NCI-H524 treated with DMSO at 0.1 percent for 48 hours (cell line): ENCODE measurements at regions not wholly inside any gene's neighbourhood (a gene's known extent, or its start where the extent isn't known, plus 50 kb on each side); places are given as distances from the start of the nearest gene placed in this dataset.

Source experiments
- DNase-seq: peaks from one replicate; lab custom pipeline; 2025; lab: John Stamatoyannopoulos, UW

GRCh38 chr20:51266353-51266752 is 243.4 kb upstream of the KCNG1 start:
- DNase-seq: no peak

- DNase-seq: no peak
Measured at GRCh38 chr20:51265361-51265760, 242.5 kb upstream of the KCNG1 start.

DNA sequence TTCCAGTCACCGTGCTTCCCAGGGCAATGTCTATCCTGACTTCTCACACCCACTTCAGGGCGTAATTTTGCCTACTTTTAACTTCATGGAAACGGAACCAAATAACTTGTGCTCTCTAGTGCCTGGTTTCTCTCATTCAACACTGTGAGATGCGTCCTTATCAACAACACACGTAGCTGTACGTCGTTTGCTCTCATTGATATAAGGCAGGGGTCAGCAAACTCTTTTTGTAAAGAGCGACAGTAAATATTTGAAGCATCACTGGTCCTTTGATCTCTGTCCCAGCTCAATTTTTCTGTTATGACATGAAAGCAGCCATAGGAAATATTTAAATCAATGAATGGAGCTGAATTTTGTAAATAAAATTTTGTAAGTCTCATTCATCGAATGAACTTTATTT is 239.3 kb upstream of the KCNG1 start:
- no peak for DNase-seq

- no peak for DNase-seq
Measured at GRCh38 chr20:51259455-51259854, 236.5 kb upstream of the KCNG1 start.

- DNase-seq: no peak
Measured at GRCh38 chr20:51258582-51259165, 235.8 kb upstream of the KCNG1 start.

- DNase-seq: no peak
Measured at GRCh38 chr20:51255417-51255816, 232.5 kb upstream of the KCNG1 start.

DNA sequence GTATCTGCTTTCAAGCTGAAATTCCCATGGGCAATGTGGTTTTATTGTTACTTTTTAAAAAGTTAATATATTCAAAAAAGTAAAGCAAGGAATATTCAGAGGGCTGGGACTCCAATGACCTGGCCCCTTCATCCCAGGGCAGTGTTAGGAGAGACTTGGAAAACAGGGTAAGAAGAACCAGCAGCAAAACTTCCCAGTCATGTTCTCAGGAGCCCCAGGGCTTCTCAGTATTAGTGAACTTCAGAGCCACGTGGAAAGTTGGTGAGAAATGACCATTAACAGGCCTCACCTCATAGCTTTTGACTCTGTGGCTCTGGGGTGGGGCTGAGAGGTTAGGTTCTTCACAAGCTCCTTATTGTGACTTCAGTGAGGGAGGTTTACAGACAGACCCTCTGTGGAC is 230.4 kb upstream of the KCNG1 start:
- no peak for DNase-seq

DNA sequence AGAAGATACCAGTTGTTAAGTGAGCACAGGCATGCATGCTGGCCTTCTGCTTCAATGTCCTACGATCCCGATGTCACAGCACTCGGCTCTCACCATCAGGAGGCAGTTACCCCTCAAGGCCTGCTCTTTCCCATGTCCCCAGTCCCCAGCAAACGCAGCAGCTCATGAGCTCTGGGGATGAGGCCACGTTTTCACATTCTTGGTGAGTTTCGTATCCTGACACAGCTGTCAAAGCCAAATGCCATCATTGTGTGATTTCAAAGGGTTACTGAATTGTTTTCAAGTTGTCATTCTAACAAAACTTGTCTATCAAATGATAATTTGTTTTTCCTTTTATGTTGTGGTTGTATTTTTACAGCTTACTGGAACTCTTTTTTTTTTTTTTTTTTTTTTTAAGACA is 226.9 kb upstream of the KCNG1 start:
- DNase-seq: no peak

DNA sequence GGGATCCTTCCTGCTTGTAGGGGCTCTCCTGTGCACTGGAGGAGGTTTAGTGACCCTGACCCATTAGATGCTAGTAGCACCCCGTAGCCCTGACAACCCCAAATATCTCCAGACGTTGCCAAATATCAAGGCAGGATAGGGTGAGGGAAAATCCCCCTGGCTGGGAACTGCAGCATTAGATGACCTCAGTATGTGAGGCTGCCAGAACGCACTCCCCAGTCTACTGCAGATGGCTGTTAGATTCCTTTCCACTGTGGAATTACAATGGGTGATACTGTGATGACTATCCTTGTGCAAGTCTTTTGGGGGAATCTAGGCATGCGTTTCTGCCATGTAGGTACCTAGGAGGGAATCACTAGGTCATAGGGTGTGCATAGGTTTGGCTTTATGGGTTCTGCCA is 226.3 kb upstream of the KCNG1 start:
- no peak for DNase-seq

DNA sequence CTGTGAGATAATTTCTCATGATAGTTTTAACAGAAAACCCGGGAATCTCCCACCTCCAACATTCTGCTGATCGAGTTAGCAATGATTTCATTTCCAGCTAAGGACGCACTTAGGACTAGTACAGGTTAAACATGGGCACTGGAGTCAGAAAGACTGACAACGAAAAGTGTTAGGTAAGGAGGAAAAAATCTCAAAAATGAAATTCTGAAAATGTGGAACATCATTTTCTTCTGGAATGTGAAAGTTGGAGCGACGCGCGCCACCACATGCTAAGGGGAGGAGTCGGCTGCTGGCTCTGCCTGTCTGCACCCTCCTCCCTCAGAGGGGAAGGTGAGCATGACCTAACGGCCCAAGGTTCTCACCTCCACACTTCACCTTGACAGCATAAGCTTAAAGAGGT is 221.6 kb upstream of the KCNG1 start:
- no peak for DNase-seq

DNA sequence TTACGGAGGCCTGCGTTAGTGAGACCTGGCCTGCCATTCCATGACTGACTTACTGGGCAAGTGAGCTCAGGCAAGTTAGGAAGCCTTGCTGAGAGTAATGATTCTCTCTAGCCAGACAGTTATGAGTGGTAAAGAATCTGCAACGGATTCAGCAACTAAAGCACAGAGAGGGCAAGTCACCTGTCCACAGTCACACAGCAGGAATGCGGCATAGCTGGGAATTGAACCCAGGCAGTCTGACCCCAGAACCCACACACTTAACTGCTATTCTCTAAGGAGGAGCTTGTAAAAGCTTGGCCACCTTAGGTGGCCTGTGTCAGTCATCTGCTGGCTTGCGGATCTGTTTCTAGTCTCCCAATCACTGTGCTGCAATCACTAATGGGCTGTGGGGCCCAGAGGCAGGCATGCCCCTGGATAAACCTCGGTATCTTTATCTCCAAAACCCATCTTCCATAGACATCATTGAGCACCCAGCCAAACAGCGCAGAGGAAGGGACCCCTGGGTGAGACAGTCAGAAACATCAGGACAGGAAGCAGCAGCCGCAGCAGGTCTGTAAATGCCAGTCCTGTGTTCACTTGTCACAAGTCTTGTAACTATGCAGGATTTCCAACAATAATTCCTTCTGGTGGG is 215.9 kb upstream of the KCNG1 start:
- no peak for DNase-seq

GRCh38 chr20:51237791-51238190 is 214.9 kb upstream of the KCNG1 start:
- DNase-seq: no peak

DNA sequence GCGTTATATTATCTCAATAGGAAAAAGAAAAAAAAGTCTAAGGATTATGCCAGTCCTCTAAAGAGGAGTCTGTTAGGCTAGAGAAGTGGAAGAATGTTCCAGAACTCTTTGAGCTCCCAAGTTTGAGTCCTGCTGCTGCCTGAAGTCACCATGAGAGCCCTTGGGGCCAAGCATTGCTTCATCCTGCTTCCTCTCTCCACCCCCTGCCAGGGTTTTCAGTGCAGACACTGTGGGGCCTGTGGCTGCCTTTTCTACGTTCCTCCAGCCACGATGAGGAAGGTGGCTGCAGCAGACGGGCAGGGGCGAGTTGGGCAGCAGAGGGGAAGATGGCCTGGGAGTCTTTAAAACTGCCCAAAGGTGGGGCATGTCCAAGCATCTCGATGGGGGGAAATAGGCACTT is 214.4 kb upstream of the KCNG1 start:
- no peak for DNase-seq

DNA sequence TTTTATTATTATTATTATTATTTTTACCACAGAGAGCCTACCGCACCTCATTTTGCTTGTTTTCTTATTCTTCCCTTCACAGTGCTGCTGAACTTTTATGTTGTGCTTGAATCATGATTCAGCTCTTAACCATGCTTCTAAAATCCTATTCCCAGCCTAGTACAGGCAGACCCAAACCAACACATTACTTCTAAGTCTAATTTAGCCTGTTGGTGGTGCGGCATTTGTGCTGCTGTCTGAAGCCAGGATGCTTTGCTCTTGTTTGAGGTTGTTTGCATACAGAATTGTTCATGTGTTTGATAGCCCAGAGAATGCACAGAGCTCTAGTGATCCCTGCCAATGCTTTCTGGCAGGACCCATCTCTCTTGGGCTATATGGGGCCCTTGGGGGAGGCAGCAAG is 213.5 kb upstream of the KCNG1 start:
- no peak for DNase-seq

- no peak for DNase-seq
Measured at GRCh38 chr20:51233345-51233744, 210.4 kb upstream of the KCNG1 start.

GRCh38 chr20:51230727-51231126 is 207.8 kb upstream of the KCNG1 start:
- DNase-seq: no peak

GRCh38 chr20:51228763-51229162 is 205.9 kb upstream of the KCNG1 start:
- DNase-seq: no peak

- no peak for DNase-seq
Measured at GRCh38 chr20:51227744-51228143, 204.8 kb upstream of the KCNG1 start.

DNA sequence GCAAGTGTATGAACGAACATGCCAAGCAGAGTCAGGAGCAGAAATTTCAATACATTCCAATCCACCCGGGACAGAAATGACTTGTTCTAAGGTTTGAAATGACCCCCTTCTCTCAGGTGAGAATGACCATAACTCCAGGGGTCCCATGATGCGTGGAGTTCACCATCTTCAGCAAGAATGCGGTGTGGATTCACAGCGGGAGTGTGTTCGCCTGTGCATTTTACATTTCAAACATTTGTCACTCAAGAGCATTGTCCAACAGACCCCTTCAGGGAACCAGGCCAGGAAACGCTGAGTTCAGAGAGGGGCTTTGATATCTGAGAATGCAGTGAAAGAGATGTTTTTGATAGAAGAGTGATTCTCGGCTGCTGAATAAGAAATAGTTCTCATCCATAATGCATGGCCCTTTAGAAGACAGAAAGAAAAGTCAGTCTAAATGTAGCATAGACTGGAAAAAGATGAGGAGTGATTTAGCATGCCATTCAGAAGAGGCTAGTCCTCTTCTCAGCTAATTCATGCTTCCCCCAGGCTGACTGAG is 200.3 kb upstream of the KCNG1 start:
- no peak for DNase-seq

GRCh38 chr20:51221791-51222408 is 199.0 kb upstream of the KCNG1 start:
- peak; percentile 27 for DNase-seq

- DNase-seq: no peak
Measured at GRCh38 chr20:51221103-51221502, 198.2 kb upstream of the KCNG1 start.

- DNase-seq: no peak
Measured at GRCh38 chr20:51220293-51220706, 197.4 kb upstream of the KCNG1 start.

- DNase-seq: no peak
Measured at GRCh38 chr20:51219544-51219943, 196.6 kb upstream of the KCNG1 start.

DNA sequence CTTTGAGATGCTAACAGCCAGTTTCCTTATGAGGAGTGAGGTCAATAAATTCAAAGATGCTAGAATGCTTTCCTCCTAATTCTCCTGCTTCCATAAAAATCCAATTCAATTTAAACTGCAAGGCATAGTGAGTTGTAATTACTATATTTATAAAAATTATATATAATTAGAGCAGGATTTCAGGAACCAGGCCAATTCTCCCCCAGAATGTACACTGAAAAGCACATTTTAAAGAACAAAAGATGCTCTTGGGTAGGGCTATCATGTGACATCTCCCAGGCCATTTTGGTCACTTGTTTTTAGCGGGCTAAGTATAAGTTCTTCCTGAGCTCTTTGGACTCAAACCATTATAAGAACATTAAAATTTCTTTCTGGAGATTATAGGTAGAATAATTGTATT is 195.7 kb upstream of the KCNG1 start:
- DNase-seq: no peak
